Skeletal muscle tissue (tissue), 3 donors: ENCODE measurements at regions not wholly inside any gene's neighbourhood (a gene's known extent, or its start where the extent isn't known, plus 50 kb on each side); places are given as distances from the start of the nearest gene placed in this dataset.

Experiments
- H3K27ac ChIP-seq: one replicate; pipeline ENCODE4 v1.7.0; 2013; ENCODE audit warnings: mild to moderate bottlenecking, low read depth, low read length, inconsistent platforms
- H3K27me3 ChIP-seq, 3 donors: one replicate each; pipeline ENCODE4 v1.7.0; 2013; ENCODE audit warnings: low read length in 3 of 3; ENCODE audit not compliant: control insufficient read depth in 3 of 3, insufficient read depth in 3 of 3
- H3K36me3 ChIP-seq, 3 donors: one replicate each; pipeline ENCODE4 v1.7.0; 2013; ENCODE audit warnings: low read length in 3 of 3; ENCODE audit not compliant: control insufficient read depth in 3 of 3, insufficient read depth in 3 of 3
- H3K4me1 ChIP-seq, 3 donors: one replicate each; pipeline ENCODE4 v1.7.0; 2013; ENCODE audit warnings: low read length in 3 of 3, mild to moderate bottlenecking in 3 of 3; ENCODE audit not compliant: control insufficient read depth in 3 of 3, insufficient read depth in 3 of 3
- H3K4me3 ChIP-seq, 3 donors: one replicate each; pipeline ENCODE4 v1.7.0; 2013; ENCODE audit warnings: low read length in 3 of 3
- H3K9ac ChIP-seq, 3 donors: one replicate each; pipeline ENCODE4 v1.7.0; 2013; ENCODE audit warnings: low read length in 3 of 3, mild to moderate bottlenecking in 3 of 3, moderate library complexity in 2 of 3, low read depth in 1 of 3
- H3K9me3 ChIP-seq, 3 donors: one replicate each; pipeline ENCODE4 v1.7.0; 2013; ENCODE audit warnings: low read length in 3 of 3; ENCODE audit not compliant: control insufficient read depth in 3 of 3
- donor health status: Osteomylitis.

GRCh38 chr17:77416105-77416713 is 275.4 kb downstream of the SEC14L1 start:
- peaks cover 22 to 34% (median 27%) of the 10 kb centered on the region in 3 donors for H3K4me1 ChIP-seq
- H3K27ac ChIP-seq: no peak overlapping the region

GRCh38 chr17:77417575-77417974 is 276.8 kb downstream of the SEC14L1 start:
- no peak overlapping the region for H3K9ac ChIP-seq
- peaks cover 31 to 42% (median 37%) of the 10 kb centered on the region in 3 donors for H3K4me1 ChIP-seq
- no peak overlapping the region for H3K4me3 ChIP-seq
- H3K36me3 ChIP-seq: peaks cover 0 to 2% (median 0%) of the 10 kb centered on the region in 3 donors
- no peak overlapping the region for H3K27ac ChIP-seq
- H3K9me3 ChIP-seq: no peaks in the 10 kb centered on the region
- no peaks in the 10 kb centered on the region for H3K27me3 ChIP-seq

More at GRCh38 chr17:77416105-77416713, 275.4 kb downstream of the SEC14L1 start:
- Histone ChIP-seq H3K4me3 (no peak overlapping the region), H3K9ac (no peak overlapping the region), H3K36me3 (peaks cover 0 to 2% (median 0%) of the 10 kb centered on the region in 3 donors), H3K27me3 (no peaks in the 10 kb centered on the region), H3K9me3 (no peaks in the 10 kb centered on the region)

- Histone ChIP-seq H3K27ac (no peak overlapping the region), H3K4me3 (no peak overlapping the region), H3K36me3 (peaks cover 0 to 2% (median 0%) of the 10 kb centered on the region in 3 donors), H3K9me3 (no peaks in the 10 kb centered on the region), H3K9ac (peak overlapping the region in 1 of 3 donors; percentile 16), H3K27me3 (no peaks in the 10 kb centered on the region), H3K4me1 (peaks cover 37 to 48% (median 43%) of the 10 kb centered on the region in 3 donors)
Measured at GRCh38 chr17:77418609-77419008, 277.8 kb downstream of the SEC14L1 start.

- Histone ChIP-seq H3K4me3 (no peak overlapping the region), H3K27ac (no peak overlapping the region), H3K4me1 (peaks cover 41 to 53% (median 47%) of the 10 kb centered on the region in 3 donors), H3K27me3 (no peaks in the 10 kb centered on the region), H3K9ac (peak overlapping the region in 1 of 3 donors; percentile 16), H3K36me3 (peaks cover 0 to 2% (median 0%) of the 10 kb centered on the region in 3 donors), H3K9me3 (no peaks in the 10 kb centered on the region)
Measured at GRCh38 chr17:77419095-77419494, 278.3 kb downstream of the SEC14L1 start.

GRCh38 chr17:77419547-77420094 is 278.9 kb downstream of the SEC14L1 start:
- Histone ChIP-seq H3K9ac (peak overlapping the region in 1 of 3 donors; percentile 60), H3K27ac (no peak overlapping the region), H3K27me3 (no peaks in the 10 kb centered on the region), H3K9me3 (no peaks in the 10 kb centered on the region), H3K4me1 (peaks cover 46 to 58% (median 53%) of the 10 kb centered on the region in 3 donors), H3K36me3 (peaks cover 0 to 2% (median 0%) of the 10 kb centered on the region in 3 donors), H3K4me3 (no peak overlapping the region)

- peaks cover 50 to 59% (median 57%) of the 10 kb centered on the region in 3 donors for H3K4me1 ChIP-seq
- no peaks in the 10 kb centered on the region for H3K27me3 ChIP-seq
- no peaks in the 10 kb centered on the region for H3K9me3 ChIP-seq
- H3K9ac ChIP-seq: peak overlapping the region in 2 of 3 donors; percentile 51 to 60
- peaks cover 0 to 2% (median 0%) of the 10 kb centered on the region in 3 donors for H3K36me3 ChIP-seq
- H3K27ac ChIP-seq: peak overlapping the region; percentile 96
- no peak overlapping the region for H3K4me3 ChIP-seq
Measured at GRCh38 chr17:77420095-77420803, 279.5 kb downstream of the SEC14L1 start.

- H3K4me3 ChIP-seq: peak overlapping the region; percentile 29 to 63 (median 57)
- peaks cover 0 to 2% (median 0%) of the 10 kb centered on the region in 3 donors for H3K36me3 ChIP-seq
- H3K27ac ChIP-seq: peak overlapping the region; percentile 96
- peak overlapping the region; percentile 51 to 69 (median 56) for H3K9ac ChIP-seq
- H3K27me3 ChIP-seq: no peaks in the 10 kb centered on the region
- H3K4me1 ChIP-seq: peaks cover 58 to 66% (median 65%) of the 10 kb centered on the region in 3 donors
- H3K9me3 ChIP-seq: no peaks in the 10 kb centered on the region
Measured at GRCh38 chr17:77420804-77421629, 280.2 kb downstream of the SEC14L1 start.

- Histone ChIP-seq H3K4me3 (peak overlapping the region; percentile 29 to 63 (median 57)), H3K36me3 (peaks cover 0 to 2% (median 0%) of the 10 kb centered on the region in 3 donors), H3K9ac (peak overlapping the region; percentile 54 to 69 (median 56)), H3K9me3 (no peaks in the 10 kb centered on the region), H3K4me1 (peaks cover 64 to 72% (median 71%) of the 10 kb centered on the region in 3 donors), H3K27me3 (no peaks in the 10 kb centered on the region), H3K27ac (peak overlapping the region; percentile 96)
Measured at GRCh38 chr17:77421630-77421972, 280.8 kb downstream of the SEC14L1 start.

GRCh38 chr17:77422104-77422747 is 281.5 kb downstream of the SEC14L1 start:
- Histone ChIP-seq H3K9ac (peak overlapping the region; percentile 43 to 69 (median 56)), H3K9me3 (no peaks in the 10 kb centered on the region), H3K36me3 (peaks cover 0 to 2% (median 0%) of the 10 kb centered on the region in 3 donors), H3K27ac (peak overlapping the region; percentile 96), H3K27me3 (no peaks in the 10 kb centered on the region), H3K4me3 (no peak overlapping the region), H3K4me1 (peaks cover 70 to 78% (median 77%) of the 10 kb centered on the region in 3 donors)
